Peyer's patch (tissue), 4 donors: ENCODE measurements at regions not wholly inside any gene's neighbourhood (a gene's known extent, or its start where the extent isn't known, plus 50 kb on each side); places are given as distances from the start of the nearest gene placed in this dataset.

Source experiments
- CTCF ChIP-seq, 6 experiments: fragments of 450-650 bp in 4 of 6; fragments of 200-600 bp in 2 of 6; sonication (generic) in 1 of 6; IDR thresholded peaks; one replicate each; pipeline ENCODE4 v1.5.1; 2017 to 2019; ENCODE audit warnings: antibody characterized with exemption in 6 of 6, mild to moderate bottlenecking in 3 of 6, moderate library complexity in 1 of 6
- POLR2A ChIP-seq, 2 donors: fragments of 450-650 bp; IDR thresholded peaks; one replicate each; pipeline ENCODE4 v1.5.1; 2017; ENCODE audit warnings: antibody characterized with exemption in 2 of 2, mild to moderate bottlenecking in 2 of 2, moderate library complexity in 2 of 2

- TF ChIP-seq CTCF (IDR thresholded peaks at IDR 0.05) (no peak), POLR2A (IDR thresholded peaks at IDR 0.05) (no peak)
Measured at GRCh38 chr3:159837725-159838124, 150.9 kb upstream of the IL12A start.
